ENCODE measurements at regions not wholly inside any gene's neighbourhood (a gene's known extent, or its start where the extent isn't known, plus 50 kb on each side); places are given as distances from the start of the nearest gene placed in this dataset.

DNA sequence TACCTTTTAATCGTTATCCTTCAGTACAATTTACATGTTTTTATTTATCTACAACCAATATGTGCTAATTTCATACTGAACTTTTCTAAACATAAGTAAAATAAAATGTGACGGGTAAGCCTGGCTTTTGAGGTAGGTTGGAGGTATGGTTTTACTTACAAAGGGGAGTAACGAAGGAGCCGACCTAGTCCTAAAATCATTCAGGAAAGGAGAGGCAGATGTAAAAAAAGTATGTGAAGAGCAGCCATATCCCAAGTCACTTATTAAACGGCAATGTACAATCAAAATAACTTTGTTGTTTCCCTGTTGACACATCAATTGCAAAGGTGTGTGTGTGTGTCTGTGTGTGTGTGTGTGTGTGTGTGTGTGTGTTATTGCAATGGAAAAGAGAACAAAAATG is 351.3 kb downstream of the CRPPA start:
- TF ChIP-seq CTCF (IDR thresholded peaks at IDR 0.05; ENCODE audit: borderline replicate concordance, extremely low read depth, low read length, poor library complexity, severe bottlenecking) (no peak), EZH2 (IDR thresholded peaks at IDR 0.05; ENCODE audit: borderline replicate concordance, low read depth, low read length, severe bottlenecking) (no peak)
